ENCODE measurements at regions not wholly inside any gene's neighbourhood (a gene's known extent, or its start where the extent isn't known, plus 50 kb on each side); places are given as distances from the start of the nearest gene placed in this dataset.
A peak's percentile ranks its signal among the peaks of the same experiment; 100 is the strongest.

DNA sequence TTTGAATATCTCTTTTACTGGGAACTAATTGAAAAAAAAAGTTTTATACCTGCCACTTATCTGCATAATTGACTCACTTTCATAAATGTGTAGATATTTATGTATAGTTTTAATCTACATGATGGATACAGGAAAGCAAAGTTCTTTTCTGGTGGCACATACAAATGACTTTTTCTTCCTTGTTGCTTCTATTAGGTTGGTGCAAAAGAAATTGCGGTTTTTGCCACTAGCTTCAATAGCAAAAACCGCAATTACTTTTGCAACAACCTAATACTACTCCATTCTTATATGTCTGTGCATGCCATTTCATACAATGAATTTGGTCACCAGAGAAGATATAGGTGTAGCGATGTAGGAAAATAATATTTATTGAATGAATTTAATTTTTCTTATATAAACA is 344.5 kb upstream of the PCDH20 start:
- Histone ChIP-seq H3K4me2 (ENCODE audit: low read length) (no peak overlapping the region), H3K9ac (ENCODE audit: low read length) (no peak overlapping the region), H4K20me1 (ENCODE audit: insufficient read depth, low read length) (no peaks in the 10 kb centered on the region), H2AFZ (ENCODE audit: low read depth, low read length) (no peak overlapping the region), H3K27ac (ENCODE audit: low read depth, low read length) (no peak overlapping the region), H3K36me3 (ENCODE audit: insufficient read depth, low read length) (no peaks in the 10 kb centered on the region), H3K9me3 (ENCODE audit: insufficient read depth, low read depth, low read length) (peaks cover 2% of the 10 kb centered on the region), H3K79me2 (ENCODE audit: insufficient read depth, low read length) (no peaks in the 10 kb centered on the region), H3K27me3 (ENCODE audit: insufficient read depth, low read length) (no peaks in the 10 kb centered on the region), H3K4me3 (ENCODE audit: insufficient read depth, low read depth, low read length) (no peak overlapping the region), H3K4me1 (ENCODE audit: insufficient read depth, low read length) (no peaks in the 10 kb centered on the region)
- DNase-seq (ENCODE audit: low read depth), result no peak
- no peaks in the 10 kb centered on the region for H3K4me1 Mint-ChIP-seq (ENCODE audit: low read depth, unreplicated experiment)
- peaks cover 14% of the 10 kb centered on the region for H3K9me3 Mint-ChIP-seq (ENCODE audit: unreplicated experiment)
- no peak overlapping the region for H3K27ac Mint-ChIP-seq (ENCODE audit: unreplicated experiment)
- FAIRE-seq, result no peak
- no peaks in the 10 kb centered on the region for H3K27me3 Mint-ChIP-seq (ENCODE audit: low read depth, unreplicated experiment)
- H3K4me3 Mint-ChIP-seq (ENCODE audit: unreplicated experiment), result no peak overlapping the region
- peaks cover 4% of the 10 kb centered on the region for H3K36me3 Mint-ChIP-seq (ENCODE audit: low read depth, unreplicated experiment)
- TF ChIP-seq, protein P1, sequence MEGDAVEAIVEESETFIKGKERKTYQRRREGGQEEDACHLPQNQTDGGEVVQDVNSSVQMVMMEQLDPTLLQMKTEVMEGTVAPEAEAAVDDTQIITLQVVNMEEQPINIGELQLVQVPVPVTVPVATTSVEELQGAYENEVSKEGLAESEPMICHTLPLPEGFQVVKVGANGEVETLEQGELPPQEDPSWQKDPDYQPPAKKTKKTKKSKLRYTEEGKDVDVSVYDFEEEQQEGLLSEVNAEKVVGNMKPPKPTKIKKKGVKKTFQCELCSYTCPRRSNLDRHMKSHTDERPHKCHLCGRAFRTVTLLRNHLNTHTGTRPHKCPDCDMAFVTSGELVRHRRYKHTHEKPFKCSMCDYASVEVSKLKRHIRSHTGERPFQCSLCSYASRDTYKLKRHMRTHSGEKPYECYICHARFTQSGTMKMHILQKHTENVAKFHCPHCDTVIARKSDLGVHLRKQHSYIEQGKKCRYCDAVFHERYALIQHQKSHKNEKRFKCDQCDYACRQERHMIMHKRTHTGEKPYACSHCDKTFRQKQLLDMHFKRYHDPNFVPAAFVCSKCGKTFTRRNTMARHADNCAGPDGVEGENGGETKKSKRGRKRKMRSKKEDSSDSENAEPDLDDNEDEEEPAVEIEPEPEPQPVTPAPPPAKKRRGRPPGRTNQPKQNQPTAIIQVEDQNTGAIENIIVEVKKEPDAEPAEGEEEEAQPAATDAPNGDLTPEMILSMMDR (IDR thresholded peaks at IDR 0.05; ENCODE audit: insufficient read depth, low read depth, low read length), result no peak
- no peak for TF ChIP-seq EZH2 (IDR thresholded peaks at IDR 0.05; ENCODE audit: insufficient read depth, low read length)

DNA sequence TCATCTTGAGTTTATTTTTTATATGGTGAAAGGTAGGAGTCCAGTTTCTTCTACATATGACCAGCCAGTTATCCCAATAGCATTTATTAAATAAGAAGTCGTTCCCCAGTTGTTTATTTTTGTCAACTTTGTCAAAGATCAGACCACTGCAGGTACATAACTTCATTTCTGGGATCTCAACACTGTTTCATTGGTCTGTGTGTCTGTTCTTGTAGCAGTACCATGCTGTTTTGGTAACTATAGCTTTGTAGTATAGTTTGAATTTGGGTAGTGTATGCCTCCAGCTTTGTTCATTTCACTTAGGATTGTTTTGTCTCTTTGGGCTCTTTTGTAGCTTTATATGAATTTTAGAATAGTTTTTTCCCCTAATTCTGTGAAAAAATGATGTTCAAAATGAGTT is 340.4 kb upstream of the PCDH20 start:
- FAIRE-seq, result no peak
- Histone ChIP-seq H3K9ac (ENCODE audit: low read length) (no peak overlapping the region), H3K27ac (ENCODE audit: low read depth, low read length) (no peak overlapping the region), H3K36me3 (ENCODE audit: insufficient read depth, low read length) (no peaks in the 10 kb centered on the region), H3K4me3 (ENCODE audit: insufficient read depth, low read depth, low read length) (no peak overlapping the region), H2AFZ (ENCODE audit: low read depth, low read length) (no peak overlapping the region), H3K79me2 (ENCODE audit: insufficient read depth, low read length) (no peaks in the 10 kb centered on the region), H3K9me3 (ENCODE audit: insufficient read depth, low read depth, low read length) (peaks cover 2% of the 10 kb centered on the region), H4K20me1 (ENCODE audit: insufficient read depth, low read length) (no peaks in the 10 kb centered on the region), H3K27me3 (ENCODE audit: insufficient read depth, low read length) (no peaks in the 10 kb centered on the region), H3K4me1 (ENCODE audit: insufficient read depth, low read length) (no peaks in the 10 kb centered on the region), H3K4me2 (ENCODE audit: low read length) (no peak overlapping the region)
- H3K27ac Mint-ChIP-seq (ENCODE audit: unreplicated experiment), result no peak overlapping the region
- no peaks in the 10 kb centered on the region for H3K4me1 Mint-ChIP-seq (ENCODE audit: low read depth, unreplicated experiment)
- TF ChIP-seq, protein P1 (IDR thresholded peaks at IDR 0.05; ENCODE audit: insufficient read depth, low read depth, low read length), result no peak
- TF ChIP-seq EZH2 (IDR thresholded peaks at IDR 0.05; ENCODE audit: insufficient read depth, low read length), result no peak
- no peak overlapping the region for H3K4me3 Mint-ChIP-seq (ENCODE audit: unreplicated experiment)
- H3K36me3 Mint-ChIP-seq (ENCODE audit: low read depth, unreplicated experiment), result peaks cover 4% of the 10 kb centered on the region
- H3K27me3 Mint-ChIP-seq (ENCODE audit: low read depth, unreplicated experiment), result no peaks in the 10 kb centered on the region
- DNase-seq (ENCODE audit: low read depth), result no peak
- H3K9me3 Mint-ChIP-seq (ENCODE audit: unreplicated experiment), result peaks cover 14% of the 10 kb centered on the region

DNA sequence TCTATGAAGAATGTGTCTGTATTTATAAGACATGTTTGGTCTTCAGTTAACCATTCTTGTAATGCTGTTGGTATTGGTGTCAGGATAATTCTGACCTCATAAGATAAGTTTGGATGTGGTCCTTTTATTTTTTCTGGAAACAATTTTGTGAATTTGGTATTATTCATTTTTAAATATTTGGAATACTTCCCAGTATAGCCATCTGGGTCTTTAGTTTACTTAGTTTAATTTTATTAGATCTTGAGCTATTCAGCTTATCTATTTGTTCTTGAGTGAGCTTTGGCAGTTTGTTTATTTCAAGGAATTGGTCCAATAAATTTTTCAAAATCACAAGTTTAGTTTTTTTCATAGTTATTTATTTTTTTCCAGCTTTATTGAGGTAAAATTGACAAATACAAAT is 335.4 kb upstream of the PCDH20 start:
- TF ChIP-seq, protein P1 (IDR thresholded peaks at IDR 0.05; ENCODE audit: insufficient read depth, low read depth, low read length), result no peak
- TF ChIP-seq EZH2 (IDR thresholded peaks at IDR 0.05; ENCODE audit: insufficient read depth, low read length), result no peak
- Mint-ChIP-seq H3K27me3 (ENCODE audit: low read depth, unreplicated experiment) (no peaks in the 10 kb centered on the region), H3K36me3 (ENCODE audit: low read depth, unreplicated experiment) (peaks cover 4% of the 10 kb centered on the region), H3K4me1 (ENCODE audit: low read depth, unreplicated experiment) (no peaks in the 10 kb centered on the region), H3K4me3 (ENCODE audit: unreplicated experiment) (no peak overlapping the region), H3K9me3 (ENCODE audit: unreplicated experiment) (peaks cover 7% of the 10 kb centered on the region), H3K27ac (ENCODE audit: unreplicated experiment) (no peak overlapping the region)
- H3K4me2 ChIP-seq (ENCODE audit: low read length), result no peak overlapping the region
- H3K27me3 ChIP-seq (ENCODE audit: insufficient read depth, low read length), result no peaks in the 10 kb centered on the region
- no peak overlapping the region for H3K9ac ChIP-seq (ENCODE audit: low read length)
- no peak overlapping the region for H3K27ac ChIP-seq (ENCODE audit: low read depth, low read length)
- DNase-seq (ENCODE audit: low read depth) (peak; percentile 2), FAIRE-seq (no peak)
- H3K4me1 ChIP-seq (ENCODE audit: insufficient read depth, low read length), result no peaks in the 10 kb centered on the region
- H3K4me3 ChIP-seq (ENCODE audit: insufficient read depth, low read depth, low read length), result no peak overlapping the region
- H3K79me2 ChIP-seq (ENCODE audit: insufficient read depth, low read length), result no peaks in the 10 kb centered on the region
- no peaks in the 10 kb centered on the region for H4K20me1 ChIP-seq (ENCODE audit: insufficient read depth, low read length)
- peaks cover 1% of the 10 kb centered on the region for H3K9me3 ChIP-seq (ENCODE audit: insufficient read depth, low read depth, low read length)
- H3K36me3 ChIP-seq (ENCODE audit: insufficient read depth, low read length), result no peaks in the 10 kb centered on the region
- H2AFZ ChIP-seq (ENCODE audit: low read depth, low read length), result no peak overlapping the region

Data from astrocyte (in vitro differentiated cells and primary cell).